ENCODE measurements at regions not wholly inside any gene's neighbourhood (a gene's known extent, or its start where the extent isn't known, plus 50 kb on each side); places are given as distances from the start of the nearest gene placed in this dataset.

DNA sequence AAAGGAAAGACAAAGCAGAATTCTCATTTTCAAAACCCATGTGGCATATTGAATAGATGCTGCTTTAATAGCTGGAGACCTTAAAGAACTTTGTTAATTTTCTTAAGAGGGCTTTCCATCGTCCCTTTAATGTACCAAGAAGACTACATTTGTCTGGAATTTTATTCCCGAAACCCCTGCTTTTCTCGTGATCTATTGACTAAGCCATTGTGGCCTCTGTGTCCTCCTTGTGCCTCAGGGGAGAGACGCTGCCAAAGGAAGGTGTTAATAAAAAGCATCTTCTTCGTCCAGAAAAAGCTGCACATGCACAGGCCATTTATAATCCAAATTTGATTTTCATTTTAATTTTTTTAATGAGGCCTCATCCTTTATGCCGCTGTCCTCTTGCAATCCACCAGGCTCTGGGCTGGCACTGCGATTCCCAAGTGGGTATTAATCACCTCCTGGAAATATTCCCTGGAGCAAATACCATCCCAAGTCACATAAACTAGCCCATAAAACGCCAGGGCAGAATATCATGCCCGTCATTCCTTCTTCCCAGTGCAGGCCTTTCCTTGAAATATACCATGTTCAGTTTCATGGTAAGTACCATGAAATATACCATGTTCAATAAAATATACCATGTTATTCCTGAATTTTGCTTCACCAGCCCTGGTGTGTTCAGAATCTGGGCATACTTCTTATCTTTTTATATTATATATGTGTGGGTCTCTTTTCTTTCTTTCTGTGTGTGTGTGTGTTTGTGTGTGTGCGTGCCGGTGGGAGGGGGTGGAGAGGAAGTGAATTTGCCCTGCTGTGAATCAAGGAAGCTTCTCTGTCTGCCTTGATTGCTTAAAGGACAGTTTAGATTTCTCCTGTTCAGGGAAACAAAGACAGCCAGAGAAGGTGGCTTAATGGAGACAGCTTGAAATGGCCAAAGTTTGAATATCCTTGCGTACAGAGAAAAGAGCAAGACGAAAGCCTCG, 147.6 kb downstream of the PHETA1 start:
- no peak for DNase-seq

GRCh38 chr12:111220363-111220762, 148.5 kb downstream of the PHETA1 start:
- DNase-seq: no peak

- no peak for DNase-seq
Measured at GRCh38 chr12:111219440-111219839, 149.5 kb downstream of the PHETA1 start.

DNA sequence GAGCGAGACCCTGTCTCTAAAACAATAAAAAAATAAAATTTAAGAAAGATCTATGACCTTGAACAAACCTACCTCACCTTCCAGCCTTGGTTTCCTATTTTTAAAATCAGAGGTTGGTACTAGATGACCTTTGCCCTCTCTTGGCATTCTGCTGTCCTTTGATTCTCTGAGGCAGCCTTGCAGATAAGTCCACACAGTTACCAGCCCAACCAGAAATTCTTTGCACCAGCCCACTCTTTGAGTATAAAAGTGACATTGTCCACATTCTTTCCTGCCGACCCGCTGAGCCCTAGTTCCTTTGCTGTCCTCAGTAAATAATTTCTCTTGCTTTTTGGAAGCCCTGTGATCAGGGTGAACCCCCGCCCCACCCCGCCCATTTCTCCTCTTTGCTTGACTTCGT, 150.4 kb downstream of the PHETA1 start:
- no peak for DNase-seq

DNA sequence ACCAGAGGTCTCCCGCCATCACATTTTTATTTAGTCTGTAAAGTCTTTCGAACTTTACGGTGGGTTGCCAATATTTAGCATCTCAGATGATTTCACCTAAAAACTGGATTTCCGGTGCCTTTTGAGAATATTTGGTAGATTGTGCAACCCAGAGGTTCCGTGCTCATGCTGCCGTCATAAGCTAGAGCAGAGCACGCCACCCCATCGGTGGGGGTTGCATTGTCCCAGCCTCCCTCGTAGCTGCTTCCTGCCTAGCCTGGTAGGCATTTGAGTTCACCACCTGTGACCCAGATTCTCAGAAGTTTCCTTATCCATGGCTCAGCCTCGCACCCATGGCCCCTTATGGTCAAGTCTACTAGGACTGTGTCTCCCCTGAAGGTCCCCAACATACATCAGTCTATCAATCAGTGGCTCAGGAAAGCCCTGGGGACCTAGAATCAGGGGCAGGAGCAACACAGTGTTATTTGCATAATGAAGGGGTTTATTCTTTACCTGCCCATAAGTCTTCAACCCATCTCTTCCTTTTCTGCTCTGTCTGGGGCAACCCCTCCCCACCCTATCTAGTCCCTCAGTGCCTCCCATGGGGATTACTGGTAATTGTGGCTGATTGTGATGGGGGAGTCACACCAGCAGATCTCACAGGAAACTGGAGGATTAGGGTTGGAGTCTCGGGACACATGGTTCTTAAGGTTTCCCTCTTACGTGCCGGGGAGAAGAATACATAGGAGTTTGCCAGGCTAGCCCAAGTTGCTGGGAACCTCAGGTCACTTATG, 152.3 kb downstream of the PHETA1 start:
- DNase-seq: no peak

GRCh38 chr12:111215881-111216280, 153.0 kb downstream of the PHETA1 start:
- DNase-seq: no peak

GRCh38 chr12:111214401-111214800, 154.5 kb downstream of the PHETA1 start:
- DNase-seq: no peak

GRCh38 chr12:111213561-111213960, 155.3 kb downstream of the PHETA1 start:
- no peak for DNase-seq

DNA sequence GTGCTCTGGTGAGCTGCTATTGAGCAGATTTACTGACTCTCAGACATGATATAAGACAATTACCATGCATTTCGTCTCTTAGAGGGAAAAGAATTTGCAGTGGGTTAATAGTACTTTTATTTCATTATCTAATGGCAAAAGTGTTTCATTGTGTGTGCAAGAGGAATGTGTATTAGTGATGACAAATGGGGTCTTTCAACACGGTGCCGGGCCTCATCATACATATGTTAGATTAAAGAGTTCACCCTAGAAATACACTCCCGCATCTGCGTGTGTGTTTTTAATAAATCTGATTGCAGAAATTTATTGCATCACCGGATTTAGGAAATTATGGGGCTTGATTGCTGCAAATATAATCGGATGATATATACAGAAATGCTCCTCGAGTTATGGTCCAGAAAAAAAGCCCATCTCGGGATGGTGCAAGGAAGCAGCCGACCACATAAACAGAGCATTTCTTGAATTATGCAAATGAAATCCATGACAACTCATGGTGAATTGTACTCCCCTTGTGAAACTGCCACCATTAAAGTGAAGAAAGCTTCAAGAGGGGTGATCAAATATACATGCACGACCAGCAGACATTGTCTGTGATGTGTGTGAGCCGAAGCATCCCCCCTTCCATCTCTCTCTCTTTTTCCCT, 156.0 kb downstream of the PHETA1 start:
- no peak for DNase-seq

GRCh38 chr12:111211910-111212757, 156.8 kb downstream of the PHETA1 start:
- DNase-seq: no peak

DNA sequence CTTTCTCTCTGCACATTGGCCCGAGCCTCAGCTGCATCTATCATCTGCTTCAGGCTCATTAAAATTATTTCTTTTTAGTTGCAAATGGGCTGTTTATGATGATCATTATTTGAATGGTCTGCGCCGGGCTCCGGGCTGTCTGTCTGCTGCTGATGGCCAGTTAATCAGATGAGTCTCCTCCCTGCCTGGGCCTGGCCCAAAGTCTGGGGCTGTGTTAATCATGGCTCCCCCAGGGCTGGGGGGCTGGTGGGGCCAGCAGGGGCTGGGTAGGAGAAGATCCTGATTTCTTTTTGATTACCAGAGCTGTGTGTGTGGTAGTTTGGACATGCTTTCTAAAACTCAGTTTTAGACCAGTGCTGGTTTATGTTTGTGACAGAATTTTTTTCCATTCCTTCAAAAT, 159.1 kb downstream of the PHETA1 start:
- DNase-seq: no peak

DNA sequence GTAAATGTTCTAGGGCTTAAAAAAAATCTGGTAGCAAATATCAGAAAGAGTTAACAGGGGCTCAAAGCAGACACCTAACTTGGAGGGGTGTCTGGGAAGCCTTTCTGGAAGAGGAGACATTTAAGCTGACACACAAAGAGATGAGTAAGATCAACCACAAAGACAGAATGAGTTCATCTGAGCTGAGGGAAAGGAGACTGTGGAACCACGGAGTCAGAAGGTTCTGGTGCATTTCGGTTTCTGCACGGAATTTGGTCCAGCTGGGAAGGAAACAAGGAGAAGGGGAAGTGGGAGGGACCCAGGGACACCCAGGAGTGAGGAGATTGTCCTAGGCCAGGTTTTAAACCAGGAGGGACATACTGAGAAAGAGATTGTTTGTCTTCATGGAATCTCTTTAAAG, 161.1 kb downstream of the PHETA1 start:
- no peak for DNase-seq

DNA sequence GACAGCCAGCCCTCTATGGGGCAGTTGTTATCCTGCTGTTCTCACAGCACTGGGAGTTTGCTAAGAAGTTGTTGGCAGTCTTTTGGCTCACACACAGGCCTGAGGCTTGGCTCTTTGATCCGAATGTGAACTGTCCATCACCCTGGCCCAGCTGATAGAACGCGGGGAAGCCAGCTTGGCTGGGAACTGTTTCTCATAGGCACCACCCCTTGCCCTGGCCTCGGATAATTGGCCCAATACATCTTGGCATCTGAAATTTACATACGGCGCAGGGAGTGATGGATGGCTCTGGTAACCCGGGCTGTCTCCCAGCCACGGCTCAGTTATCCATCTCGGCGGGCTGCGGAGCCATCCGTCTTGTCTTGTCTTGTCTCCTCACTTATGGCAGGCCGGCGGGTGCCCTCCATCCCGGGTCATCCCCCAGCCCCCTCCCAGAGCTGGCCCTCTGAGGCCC, 164.1 kb downstream of the PHETA1 start:
- no peak for DNase-seq

DNA sequence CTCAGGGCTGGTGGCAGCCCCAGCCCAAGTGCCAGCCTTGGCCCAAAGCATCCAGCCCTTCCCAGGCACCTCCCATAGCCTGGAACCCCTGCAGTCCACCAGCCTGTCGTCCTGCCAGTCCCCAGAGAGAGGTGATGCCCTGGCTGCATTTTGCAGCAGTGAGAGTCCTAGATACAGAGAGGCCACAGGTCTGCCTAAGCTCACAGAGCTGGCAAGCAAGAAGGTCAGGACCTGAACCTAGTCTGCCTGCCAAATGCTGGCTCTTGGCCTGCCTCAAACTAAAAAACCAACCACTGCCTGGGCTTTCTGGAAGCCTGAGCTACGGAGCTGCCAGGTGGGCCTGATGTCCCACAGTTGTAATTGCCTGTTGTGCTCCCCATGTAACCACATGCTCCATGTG, 164.9 kb downstream of the PHETA1 start:
- no peak for DNase-seq

- DNase-seq: no peak
Measured at GRCh38 chr12:111203446-111203845, 165.4 kb downstream of the PHETA1 start.

- no peak for DNase-seq
Measured at GRCh38 chr12:111202237-111202915, 166.5 kb downstream of the PHETA1 start.

DNA sequence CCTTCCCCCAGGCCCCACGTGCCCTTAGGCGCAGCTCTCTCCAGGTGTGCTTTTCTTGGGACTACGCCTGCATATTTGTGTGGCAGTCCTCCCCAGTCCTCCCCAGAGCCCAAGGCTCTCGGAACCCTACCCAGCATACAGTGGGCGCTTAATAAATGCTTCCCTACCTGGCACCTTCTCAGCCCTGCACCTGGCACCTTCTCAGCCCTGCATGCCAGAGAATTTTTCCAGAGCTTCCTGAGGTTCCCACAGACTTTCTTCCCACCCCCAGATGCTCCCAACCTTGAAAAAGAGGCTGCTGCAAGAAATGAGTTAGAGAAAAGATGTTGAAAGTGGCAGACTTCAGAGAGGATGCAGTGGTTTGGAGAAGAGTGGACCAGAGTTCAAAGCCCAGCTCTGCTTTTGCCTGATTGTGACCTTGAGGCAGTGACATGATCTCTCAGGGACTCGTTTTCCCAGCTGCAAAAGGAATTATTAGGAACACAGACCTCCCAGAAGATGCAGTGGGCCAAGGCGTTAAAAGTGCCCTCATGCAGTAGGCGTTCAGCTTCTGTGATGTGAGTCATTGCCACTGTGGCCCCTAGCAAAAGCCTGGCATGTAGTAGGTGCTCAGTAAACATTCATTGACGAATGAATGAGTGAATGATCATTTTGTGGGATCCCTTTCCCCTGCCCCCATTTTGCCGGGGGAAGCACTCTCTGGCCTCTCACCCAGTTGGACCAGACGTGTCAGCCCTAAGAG, 167.2 kb downstream of the PHETA1 start:
- no peak for DNase-seq

GRCh38 chr12:111201036-111201435, 167.9 kb downstream of the PHETA1 start:
- DNase-seq: peak; percentile 69 to 84

GRCh38 chr12:111197376-111197944, 171.4 kb downstream of the PHETA1 start:
- no peak for DNase-seq

DNA sequence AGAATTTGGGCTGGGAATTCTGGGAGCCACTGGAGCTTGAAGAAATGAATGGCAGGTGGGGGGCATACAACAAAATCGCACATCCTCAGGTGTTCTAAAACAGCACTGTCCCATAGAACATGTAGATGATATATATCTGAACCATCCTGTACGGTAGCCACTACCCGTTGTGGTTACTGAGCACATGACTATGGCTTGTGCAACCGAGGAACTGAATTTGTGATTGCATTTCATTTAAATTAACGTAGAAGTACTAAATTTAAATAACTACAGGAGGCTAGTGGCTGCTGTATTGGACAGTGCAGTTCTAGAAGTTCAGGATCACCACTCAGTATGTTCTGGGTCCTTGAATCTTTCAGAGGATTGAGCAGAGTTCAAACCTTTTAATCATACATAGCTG, 172.4 kb downstream of the PHETA1 start:
- DNase-seq: no peak

DNA sequence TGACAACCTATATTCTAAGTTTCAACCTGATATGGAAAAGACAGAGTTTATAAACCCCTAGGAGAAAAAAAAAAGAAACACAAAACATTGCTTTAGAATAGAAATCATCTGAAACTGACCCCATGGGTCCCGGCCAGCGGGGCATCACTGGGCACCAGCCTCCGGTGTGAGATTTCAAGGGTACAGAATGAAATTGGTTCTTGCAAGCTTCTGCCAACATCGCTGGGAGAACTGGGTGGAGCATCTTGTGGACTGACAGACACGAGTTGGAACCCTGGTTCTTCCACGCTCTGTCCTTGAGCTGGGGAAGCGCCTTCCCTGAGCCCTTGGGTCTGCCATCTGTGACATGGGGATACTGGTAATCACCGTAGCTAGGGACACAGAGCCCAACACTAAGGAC, 173.6 kb downstream of the PHETA1 start:
- no peak for DNase-seq

Measured in NCI-H524 (cell line).